ENCODE measurements at regions not wholly inside any gene's neighbourhood (a gene's known extent, or its start where the extent isn't known, plus 50 kb on each side); places are given as distances from the start of the nearest gene placed in this dataset.

GRCh38 chr7:80359476-80359875 is 152.4 kb downstream of the GNAT3 start:
- TF ChIP-seq EZH2 (IDR thresholded peaks at IDR 0.05; ENCODE audit: low read depth): no peak
- TF ChIP-seq CTCF (conservative IDR thresholded peaks at IDR 0.05): no peak

Measured in PC-9 (cell line).